IMR-90 (cell line): ENCODE measurements at regions not wholly inside any gene's neighbourhood (a gene's known extent, or its start where the extent isn't known, plus 50 kb on each side); places are given as distances from the start of the nearest gene placed in this dataset.

ENCODE experiments used
- ATAC-seq: fragments of 200-7000 bp; cut with Tn5 transposase; 2 replicates; pipeline ENCODE4 v1.9.1; 2020; ENCODE audit warnings: low read depth, mild to moderate bottlenecking, moderate library complexity
- BruUV-seq: library from RNA; stranded (reverse); fragments of 400-500 nt; replicated peaks from 2 replicates; lab custom pipeline; 2021; lab: Mats Ljungman, UMichigan
- CTCF ChIA-PET: fragments of 300-600 bp; formaldehyde crosslinking; extraction: SDS; loops from one replicate; lab custom pipeline; 2021; ENCODE audit warnings: antibody characterized with exemption; lab: Yijun Ruan, JAX
- POLR2A ChIA-PET: fragments of 300-600 bp; sonication (Branson Sonifier 250); formaldehyde crosslinking; loops from one replicate; lab custom pipeline; 2022; ENCODE audit warnings: antibody characterized with exemption; ENCODE audit not compliant: unreplicated experiment; lab: Charles Lee
- DNase-seq: peaks from one replicate; pipeline ENCODE4 v3.0.0; 2013
- H2AFZ ChIP-seq: replicated peaks from 2 replicates; pipeline ENCODE3; 2013; ENCODE audit warnings: low read length, mild to moderate bottlenecking; ENCODE audit not compliant: poor library complexity
- H2AK5ac ChIP-seq: 2 replicates; pipeline ENCODE4 v1.6.1; 2013; ENCODE audit warnings: low read depth, low read length, inconsistent platforms
- H2AK9ac ChIP-seq: replicated peaks from 2 replicates; pipeline ENCODE3; 2013; ENCODE audit warnings: mild to moderate bottlenecking, low read depth, low read length, moderate library complexity; ENCODE audit not compliant: poor library complexity
- H2BK120ac ChIP-seq: 2 replicates; pipeline ENCODE4 v1.6.1; 2013; ENCODE audit warnings: low read depth, low read length, inconsistent platforms
- H2BK15ac ChIP-seq: 3 replicates; pipeline ENCODE4 v1.6.1; 2013; ENCODE audit warnings: low read depth, low read length, inconsistent platforms
- H2BK20ac ChIP-seq: 2 replicates; pipeline ENCODE4 v1.6.1; 2013; ENCODE audit warnings: low read depth, mild to moderate bottlenecking, inconsistent platforms, low read length, moderate library complexity
- H2BK5ac ChIP-seq: 2 replicates; pipeline ENCODE4 v1.6.1; 2013; ENCODE audit warnings: mild to moderate bottlenecking, low read depth, low read length, inconsistent platforms; ENCODE audit not compliant: poor library complexity, severe bottlenecking
- H3K14ac ChIP-seq: replicated peaks from 2 replicates; pipeline ENCODE4 v1.6.1; 2013; ENCODE audit warnings: low read depth, low read length, inconsistent platforms
- H3K18ac ChIP-seq: 2 replicates; pipeline ENCODE4 v1.6.1; 2013; ENCODE audit warnings: low read depth, low read length, control low read depth
- H3K23ac ChIP-seq: 2 replicates; pipeline ENCODE4 v1.6.1; 2013; ENCODE audit warnings: low read depth, low read length, inconsistent platforms
- H3K27ac ChIP-seq: 2 replicates; pipeline ENCODE4 v1.5.1; 2013; ENCODE audit warnings: mild to moderate bottlenecking, control low read depth, low read length; ENCODE audit not compliant: insufficient read depth
- H3K27me3 ChIP-seq: 2 replicates; pipeline ENCODE4 v1.6.1; 2013; ENCODE audit warnings: low read length; ENCODE audit not compliant: control insufficient read depth, insufficient read depth
- H3K36me3 ChIP-seq: 2 replicates; pipeline ENCODE4 v1.6.1; 2013; ENCODE audit warnings: low read length, mixed read lengths; ENCODE audit not compliant: control insufficient read depth, insufficient read depth
- H3K4ac ChIP-seq: 2 replicates; pipeline ENCODE4 v1.6.1; 2013; ENCODE audit warnings: low read depth, low read length, inconsistent platforms
- H3K4me1 ChIP-seq: 2 replicates; pipeline ENCODE4 v1.6.1; 2013; ENCODE audit warnings: low read length, mixed read lengths; ENCODE audit not compliant: control insufficient read depth, insufficient read depth
- H3K4me2 ChIP-seq: 2 replicates; pipeline ENCODE4 v1.6.1; 2013; ENCODE audit warnings: low read depth, mild to moderate bottlenecking, control low read depth, low read length, moderate library complexity
- H3K4me3 ChIP-seq: 2 replicates; pipeline ENCODE4 v1.5.1; 2013; ENCODE audit warnings: low read depth, mild to moderate bottlenecking, control low read depth, low read length, moderate library complexity; ENCODE audit not compliant: insufficient read depth
- H3K56ac ChIP-seq: 2 replicates; pipeline ENCODE4 v1.6.1; 2013; ENCODE audit warnings: low read length, inconsistent platforms; ENCODE audit not compliant: insufficient read depth; ENCODE audit errors: extremely low read depth
- H3K79me1 ChIP-seq, 2 experiments: 2 replicates each; pipeline ENCODE4 v1.6.1; 2013; ENCODE audit warnings: low read length in 2 of 2, inconsistent platforms in 1 of 2, low read depth in 1 of 2
- H3K9ac ChIP-seq: 2 replicates; pipeline ENCODE4 v1.6.1; 2013; ENCODE audit warnings: low read depth, low read length, control low read depth
- H3K9me1 ChIP-seq: 2 replicates; pipeline ENCODE4 v1.6.1; 2013; ENCODE audit warnings: low read length, inconsistent platforms; ENCODE audit not compliant: insufficient read depth
- H3K9me3 ChIP-seq: 2 replicates; pipeline ENCODE4 v1.6.1; 2013; ENCODE audit warnings: low read length; ENCODE audit not compliant: control insufficient read depth, insufficient read depth
- H4K20me1 ChIP-seq: 2 replicates; pipeline ENCODE4 v1.6.1; 2013; ENCODE audit warnings: low read length, inconsistent platforms; ENCODE audit not compliant: insufficient read depth
- H4K5ac ChIP-seq: 2 replicates; pipeline ENCODE4 v1.6.1; 2013; ENCODE audit warnings: mild to moderate bottlenecking, low read depth, low read length, control low read depth
- H4K8ac ChIP-seq, 2 experiments: 2 replicates each; pipeline ENCODE4 v1.6.1; 2013; ENCODE audit warnings: low read depth in 2 of 2, low read length in 2 of 2, control low read depth in 1 of 2, inconsistent platforms in 1 of 2
- H4K91ac ChIP-seq: 2 replicates; pipeline ENCODE4 v1.6.1; 2013; ENCODE audit warnings: low read depth, low read length, inconsistent platforms; ENCODE audit not compliant: insufficient read depth
- FOS ChIP-seq: fragments of 150-350 bp; IDR thresholded peaks from 2 replicates; pipeline ENCODE4 v1.6.1; 2016; ENCODE audit warnings: low read depth, low read length
- MAFK ChIP-seq: IDR thresholded peaks from 2 replicates; pipeline ENCODE4 v1.6.1; 2012; ENCODE audit warnings: low read depth, low read length, improper control_type of control experiment
- MAZ ChIP-seq: IDR thresholded peaks from 2 replicates; pipeline ENCODE4 v1.6.1; 2012; ENCODE audit warnings: low read depth, mild to moderate bottlenecking, low read length, improper control_type of control experiment, moderate library complexity, borderline replicate concordance
- RFX5 ChIP-seq: IDR thresholded peaks from 2 replicates; pipeline ENCODE4 v1.8.0; 2012; ENCODE audit warnings: low read depth, mild to moderate bottlenecking, low read length, moderate library complexity
- WGBS, 2 experiments: methylation state at CpG; one replicate each; pipeline versions ENCODE4 v1.1.5 to v1.1.7; 2013; ENCODE audit warnings: missing lambda C conversion rate in 2 of 2; ENCODE audit not compliant: insufficient read length in 1 of 2; ENCODE audit errors: extremely low coverage in 2 of 2; 5-methylcytosine and 5-hydroxymethylcytosine counted together
- dilution Hi-C: fragments of 300-500 bp; cut with HindIII; formaldehyde crosslinking; loops from one replicate; pipeline ENCODE4 v1.14.3; 2018; ENCODE audit warnings: low sequenced_read_pairs; ENCODE audit not compliant: unreplicated experiment
- in situ Hi-C: fragments of 300-500 bp; cut with MboI; formaldehyde crosslinking; loops from 3 replicates; pipeline ENCODE4 v1.14.3; 2019; ENCODE audit warnings: low sequenced_read_pairs, inconsistent platforms, mixed read lengths
- intact Hi-C: fragments of 100-400 bp; cut with micrococcal nuclease; formaldehyde crosslinking; loops from 2 replicates; pipeline ENCODE4 v1.10.0; 2022

DNA sequence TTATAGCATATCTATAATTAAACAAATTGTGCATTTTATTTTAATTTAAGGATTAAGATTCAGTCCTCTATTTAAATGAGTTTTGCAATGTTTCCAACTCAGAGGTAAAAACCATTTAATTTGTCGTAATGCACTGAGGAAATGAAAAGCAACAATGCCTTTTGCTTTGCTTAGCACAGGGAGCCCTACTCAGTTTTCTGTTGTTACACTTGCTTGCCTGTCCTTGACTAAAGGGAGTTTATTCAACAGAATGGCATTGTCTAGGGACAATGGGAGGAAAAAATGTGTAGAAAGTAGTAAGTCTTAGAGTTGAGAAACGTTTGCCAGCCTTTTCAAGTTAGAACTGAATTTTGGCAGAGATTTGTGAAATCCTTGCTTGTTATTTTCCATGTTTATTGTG is 734.2 kb upstream of the ANO3 start:
- no peak overlapping the region for H4K5ac ChIP-seq
- TF ChIP-seq MAFK (no peak), RFX5 (no peak), MAZ (no peak), FOS (no peak)
- H3K4me3 ChIP-seq: no peak overlapping the region
- ChIA-PET POLR2A (no interaction called here), CTCF (no interaction called here)
- H3K4ac ChIP-seq: no peak overlapping the region
- no peak overlapping the region for H3K56ac ChIP-seq
- ATAC-seq (no peak), DNase-seq (no peak)
- no peak overlapping the region for H2AFZ ChIP-seq
- H4K91ac ChIP-seq: no peak overlapping the region
- no peak overlapping the region for H2AK9ac ChIP-seq
- WGBS, 2 experiments: no CpG with 5 or more reads among the region's 2 CpGs
- in situ Hi-C loops (no loop called here), intact Hi-C loops (no loop called here), dilution Hi-C loops (no loop called here)
- no peak overlapping the region for H3K14ac ChIP-seq
- H3K23ac ChIP-seq: no peak overlapping the region
- no peak overlapping the region for H3K9ac ChIP-seq
- peaks cover 2% of the 10 kb centered on the region; the same call in 1 of the 2 replicates for H3K9me3 ChIP-seq
- H3K18ac ChIP-seq: no peak overlapping the region
- H2BK20ac ChIP-seq: no peak overlapping the region
- H3K27ac ChIP-seq: no peak overlapping the region
- H2BK5ac ChIP-seq: no peak overlapping the region
- no TSS peak for BruUV-seq
- no peak overlapping the region for H2BK120ac ChIP-seq
- no peaks in the 10 kb centered on the region for H3K9me1 ChIP-seq
- H3K4me2 ChIP-seq: no peak overlapping the region
- no peaks in the 10 kb centered on the region for H3K36me3 ChIP-seq
- no peak overlapping the region for H2AK5ac ChIP-seq
- H3K4me1 ChIP-seq: no peaks in the 10 kb centered on the region
- no peaks in the 10 kb centered on the region for H3K27me3 ChIP-seq
- no peak overlapping the region for H4K8ac ChIP-seq
- no peaks in the 10 kb centered on the region for H3K79me1 ChIP-seq
- H2BK15ac ChIP-seq: no peak overlapping the region
- H4K20me1 ChIP-seq: no peaks in the 10 kb centered on the region
